HG03558 (cell line): ENCODE measurements at regions not wholly inside any gene's neighbourhood (a gene's known extent, or its start where the extent isn't known, plus 50 kb on each side); places are given as distances from the start of the nearest gene placed in this dataset.

Experiments used
- ATAC-seq: cut with Tn5 transposase; IDR thresholded peaks from one replicate; pipeline ENCODE4 v1.9.1; 2021; ENCODE audit warnings: moderate number of reproducible peaks; ENCODE audit not compliant: unreplicated experiment; ENCODE audit errors: extremely low read depth

GRCh38 chr5:58127255-58128220 lies 332.3 kb downstream of the PLK2 start:
- no peak for ATAC-seq

GRCh38 chr5:58123501-58123900 lies 336.4 kb downstream of the PLK2 start:
- ATAC-seq, result no peak

GRCh38 chr5:58122848-58123392 lies 337.0 kb downstream of the PLK2 start:
- no peak for ATAC-seq

GRCh38 chr5:58122157-58122556 lies 337.7 kb downstream of the PLK2 start:
- no peak for ATAC-seq

GRCh38 chr5:58121391-58121790 lies 338.5 kb downstream of the PLK2 start:
- no peak for ATAC-seq

- no peak for ATAC-seq
Observed at GRCh38 chr5:58117542-58117941, 342.3 kb downstream of the PLK2 start.

- ATAC-seq, result no peak
Observed at GRCh38 chr5:58116346-58116745, 343.5 kb downstream of the PLK2 start.

- ATAC-seq, result no peak
Observed at GRCh38 chr5:58115811-58116210, 344.1 kb downstream of the PLK2 start.

GRCh38 chr5:58114324-58114723 lies 345.6 kb downstream of the PLK2 start:
- ATAC-seq, result no peak

- no peak for ATAC-seq
Observed at GRCh38 chr5:58113172-58113571, 346.7 kb downstream of the PLK2 start.

- ATAC-seq, result no peak
Observed at GRCh38 chr5:58108511-58108910, 351.4 kb downstream of the PLK2 start.

GRCh38 chr5:58107704-58108103 lies 352.2 kb downstream of the PLK2 start:
- ATAC-seq, result no peak

- no peak for ATAC-seq
Observed at GRCh38 chr5:58106754-58107410, 353.0 kb downstream of the PLK2 start.

GRCh38 chr5:58105836-58106235 lies 354.1 kb downstream of the PLK2 start:
- ATAC-seq, result no peak

GRCh38 chr5:58099257-58099656 lies 360.6 kb downstream of the PLK2 start:
- ATAC-seq, result no peak

- ATAC-seq, result no peak
Observed at GRCh38 chr5:58094031-58094430, 365.9 kb downstream of the PLK2 start.

- ATAC-seq, result no peak
Observed at GRCh38 chr5:58090704-58091103, 369.2 kb downstream of the PLK2 start.

GRCh38 chr5:58088941-58089340 lies 370.9 kb downstream of the PLK2 start:
- ATAC-seq, result no peak

GRCh38 chr5:58087905-58088304 lies 372.0 kb downstream of the PLK2 start:
- no peak for ATAC-seq

- ATAC-seq, result no peak
Observed at GRCh38 chr5:58087123-58087522, 372.8 kb downstream of the PLK2 start.

- ATAC-seq, result no peak
Observed at GRCh38 chr5:58085800-58086199, 374.1 kb downstream of the PLK2 start.
